Brain pericyte (primary cell): ENCODE measurements at regions not wholly inside any gene's neighbourhood (a gene's known extent, or its start where the extent isn't known, plus 50 kb on each side); places are given as distances from the start of the nearest gene placed in this dataset.

Experiments
- DNase-seq: peaks from one replicate; pipeline ENCODE4 v3.0.0-alpha.2; 2012; ENCODE audit warnings: low read depth, low spot score

GRCh38 chr10:29962166-29962850 lies 97.1 kb downstream of the JCAD start:
- no peak for DNase-seq

- DNase-seq = no peak
Observed at GRCh38 chr10:29961351-29961750, 98.0 kb downstream of the JCAD start.

DNA sequence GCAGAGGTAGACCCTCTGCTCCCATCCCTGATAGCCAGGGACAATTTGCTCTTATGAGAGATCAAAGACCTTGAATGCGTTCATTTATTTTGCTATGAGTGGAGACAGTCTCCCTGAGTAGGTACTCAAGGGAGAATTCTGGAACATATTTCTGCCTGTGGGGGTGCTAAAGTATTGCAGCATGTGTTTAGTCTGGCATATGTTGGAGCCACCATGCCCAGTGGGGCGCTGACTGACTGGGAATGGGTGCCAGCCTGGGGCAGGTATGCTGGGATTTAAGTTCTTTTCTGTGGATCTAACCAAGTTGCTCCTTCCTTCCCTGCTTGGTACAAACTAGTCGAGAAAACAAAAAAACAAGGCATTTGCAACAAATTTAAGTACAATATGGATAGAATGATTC lies 99.1 kb downstream of the JCAD start:
- no peak for DNase-seq

- DNase-seq = no peak
Observed at GRCh38 chr10:29959586-29959985, 99.8 kb downstream of the JCAD start.

GRCh38 chr10:29958440-29958839 lies 100.9 kb downstream of the JCAD start:
- no peak for DNase-seq

- DNase-seq = no peak
Observed at GRCh38 chr10:29957907-29958331, 101.5 kb downstream of the JCAD start.

- DNase-seq = no peak
Observed at GRCh38 chr10:29957236-29957635, 102.2 kb downstream of the JCAD start.

- DNase-seq = no peak
Observed at GRCh38 chr10:29956335-29956924, 103.0 kb downstream of the JCAD start.

DNA sequence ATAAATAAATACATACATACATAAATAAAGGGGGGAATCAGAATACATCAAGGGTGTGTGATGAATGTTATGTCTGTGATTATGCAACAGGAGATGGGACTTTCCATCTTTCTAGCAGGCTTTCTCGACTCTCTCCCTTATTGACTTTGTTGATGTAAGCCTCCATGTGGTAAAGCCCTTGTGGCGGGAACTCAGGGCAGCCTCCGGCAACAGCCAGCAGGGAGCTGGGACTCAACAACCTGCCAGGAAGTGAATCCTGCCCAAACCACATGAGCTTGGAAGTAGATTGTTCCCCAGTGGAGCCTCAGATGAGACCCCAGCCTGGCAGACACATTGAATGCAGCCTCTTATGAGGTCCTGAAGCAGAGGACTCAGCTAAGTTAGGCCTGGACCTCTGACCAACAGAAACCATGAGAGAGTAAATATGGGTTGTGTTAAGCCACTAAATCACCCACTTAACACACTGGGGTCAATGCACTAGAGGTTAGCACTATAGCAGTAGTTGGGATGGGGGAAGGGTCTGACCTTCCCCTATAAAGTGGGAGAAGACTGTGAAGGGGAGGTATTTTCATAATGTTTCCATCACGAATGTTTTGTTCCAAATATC lies 104.0 kb downstream of the JCAD start:
- DNase-seq = peak; percentile 73

DNA sequence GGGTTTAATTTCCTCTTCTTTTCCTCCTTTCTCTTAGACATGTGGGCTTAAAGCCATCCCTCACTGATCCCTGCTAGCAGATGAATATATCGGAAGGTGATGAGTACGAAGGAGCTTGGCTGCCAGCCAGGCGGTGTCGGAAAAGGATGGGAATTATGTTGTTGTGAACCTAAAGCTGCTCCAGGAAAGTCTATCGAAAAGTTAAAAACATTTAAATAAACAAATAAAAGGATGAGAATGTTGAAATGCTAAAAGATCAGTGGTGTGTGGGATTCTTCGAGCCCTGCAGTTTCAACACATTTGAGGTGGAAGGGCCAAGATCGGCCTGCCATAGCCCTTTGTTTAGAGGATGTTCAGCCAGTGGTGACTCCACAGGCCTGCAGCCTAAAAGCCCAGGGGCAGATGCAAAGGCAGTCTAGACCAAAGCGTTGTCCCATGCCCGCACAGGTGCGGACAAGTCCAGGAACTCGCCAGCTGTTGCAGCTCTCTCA lies 107.9 kb downstream of the JCAD start:
- no peak for DNase-seq

DNA sequence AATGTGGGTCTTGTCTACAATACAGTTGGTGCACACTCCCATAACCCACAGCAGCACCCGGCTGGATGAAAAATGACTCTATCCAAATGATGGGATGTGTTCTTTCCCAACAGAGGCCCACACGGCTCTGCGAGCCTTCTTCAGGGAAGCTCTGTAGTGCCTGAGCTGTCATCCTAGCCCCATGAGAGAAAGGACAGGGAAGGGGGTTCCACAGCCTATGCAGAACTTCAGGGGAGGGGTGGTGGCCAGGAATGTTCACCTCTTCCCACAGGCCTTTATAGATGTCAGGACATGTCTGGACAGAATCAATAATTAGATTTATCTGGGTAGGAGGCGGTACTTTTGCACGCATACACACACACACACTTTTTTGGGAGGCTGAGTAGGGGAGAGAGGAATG lies 109.0 kb downstream of the JCAD start:
- no peak for DNase-seq

- peak; percentile 87 for DNase-seq
Observed at GRCh38 chr10:29949411-29950011, 109.9 kb downstream of the JCAD start.

- no peak for DNase-seq
Observed at GRCh38 chr10:29948881-29949355, 110.5 kb downstream of the JCAD start.

- no peak for DNase-seq
Observed at GRCh38 chr10:29947701-29948060, 111.7 kb downstream of the JCAD start.

DNA sequence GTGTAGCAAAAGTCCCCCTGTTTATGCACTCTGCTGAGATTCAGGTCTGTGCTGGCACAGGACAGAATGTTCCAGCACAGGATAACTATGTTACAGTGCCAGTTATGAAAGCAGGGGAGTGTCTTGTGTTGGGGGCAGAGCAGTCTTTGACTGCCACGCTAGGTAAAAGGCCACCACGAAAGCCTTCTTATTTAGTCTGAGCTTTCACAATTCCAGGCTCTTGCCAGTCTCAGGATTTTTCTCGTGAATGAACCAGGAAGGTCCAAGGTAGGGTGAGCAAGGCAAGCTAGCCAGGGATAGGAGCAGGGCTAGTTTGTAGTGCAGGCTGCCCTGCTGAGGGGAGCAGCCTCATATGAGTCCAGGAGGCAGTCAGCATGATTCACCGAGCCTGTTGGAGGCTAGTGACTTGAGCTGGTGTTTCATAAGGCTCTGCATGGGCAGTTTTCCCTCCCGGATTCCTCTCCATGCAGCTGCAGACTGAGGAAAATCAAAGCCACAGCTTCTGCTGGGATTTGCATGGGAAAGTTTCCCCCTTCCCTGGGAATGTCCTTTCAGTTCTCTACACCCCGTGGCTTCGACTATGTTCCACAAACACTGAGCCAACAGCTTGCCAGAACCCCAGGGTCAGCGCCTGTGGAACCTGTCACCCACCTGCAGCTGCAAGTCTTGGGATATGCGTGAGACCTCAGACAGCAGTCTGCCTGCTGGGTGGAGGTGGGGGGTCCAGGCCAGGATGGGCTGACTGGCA lies 112.3 kb downstream of the JCAD start:
- DNase-seq = peak; percentile 93

- no peak for DNase-seq
Observed at GRCh38 chr10:29946614-29946952, 112.8 kb downstream of the JCAD start.

DNA sequence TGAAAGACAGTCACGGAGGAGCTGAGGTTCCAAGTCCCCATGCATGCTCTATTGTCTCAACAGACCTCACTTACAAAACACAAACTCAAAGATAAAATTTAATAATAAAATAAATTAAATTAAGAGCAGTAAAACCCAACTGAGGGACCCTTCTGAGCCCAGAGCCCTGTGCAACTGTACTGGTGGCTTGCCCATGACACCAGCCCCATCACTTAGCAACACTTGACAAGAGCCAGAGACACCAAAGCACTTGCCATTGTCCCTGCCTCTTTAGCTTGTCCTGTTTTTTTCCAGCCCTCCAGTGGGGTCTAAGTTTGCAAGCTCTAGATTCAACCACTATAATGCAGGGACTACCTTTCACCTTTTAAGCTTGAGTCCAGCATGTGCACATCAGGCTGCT lies 117.9 kb downstream of the JCAD start:
- DNase-seq = no peak

DNA sequence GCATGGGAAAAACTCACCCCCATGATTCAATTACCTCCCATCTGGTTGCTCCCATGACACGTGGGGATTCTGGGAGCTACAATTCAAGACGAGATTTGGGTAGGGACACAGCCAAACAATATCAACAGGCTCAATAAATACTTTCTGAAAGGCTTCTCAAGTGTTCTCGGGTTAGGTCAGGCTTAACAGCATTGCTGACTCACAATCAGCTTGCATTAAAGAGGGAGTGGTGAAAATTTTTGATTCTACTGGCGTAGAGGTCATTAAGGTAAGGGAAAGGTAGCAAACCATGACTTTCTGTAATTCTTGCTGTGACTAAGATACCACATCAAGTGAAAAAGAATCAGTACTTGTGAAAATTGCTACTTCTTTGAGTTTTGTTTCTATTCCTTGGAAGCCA lies 126.4 kb downstream of the JCAD start:
- DNase-seq = no peak

GRCh38 chr10:29931833-29932232 lies 127.6 kb downstream of the JCAD start:
- DNase-seq = no peak

- DNase-seq = no peak
Observed at GRCh38 chr10:29929006-29929405, 130.4 kb downstream of the JCAD start.

GRCh38 chr10:29926693-29927048 lies 132.7 kb downstream of the JCAD start:
- DNase-seq = peak; percentile 83
